ENCODE measurements at regions not wholly inside any gene's neighbourhood (a gene's known extent, or its start where the extent isn't known, plus 50 kb on each side); places are given as distances from the start of the nearest gene placed in this dataset.
A peak's percentile ranks its signal among the peaks of the same experiment; 100 is the strongest.

DNA sequence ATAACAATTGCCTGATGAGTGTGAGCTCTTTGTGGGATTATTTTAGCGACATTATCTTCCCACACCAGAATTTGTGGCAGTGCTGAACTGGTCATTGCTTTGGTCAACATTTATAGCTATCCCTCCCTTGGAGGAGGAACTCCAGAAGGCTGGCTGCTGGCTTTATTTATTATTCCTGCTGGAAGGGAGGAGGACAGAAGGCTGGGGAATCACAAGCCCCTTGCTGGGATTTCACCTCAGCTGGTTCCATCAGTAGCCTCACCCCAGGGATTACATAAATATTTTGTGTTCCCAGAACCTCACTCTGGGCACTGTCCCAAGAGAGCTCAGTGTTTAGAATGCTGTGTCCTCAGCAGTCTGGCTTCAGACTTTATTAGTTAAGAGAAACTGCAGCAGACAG, 102.8 kb upstream of the C1orf21 start:
- DNase-seq: no peak

DNA sequence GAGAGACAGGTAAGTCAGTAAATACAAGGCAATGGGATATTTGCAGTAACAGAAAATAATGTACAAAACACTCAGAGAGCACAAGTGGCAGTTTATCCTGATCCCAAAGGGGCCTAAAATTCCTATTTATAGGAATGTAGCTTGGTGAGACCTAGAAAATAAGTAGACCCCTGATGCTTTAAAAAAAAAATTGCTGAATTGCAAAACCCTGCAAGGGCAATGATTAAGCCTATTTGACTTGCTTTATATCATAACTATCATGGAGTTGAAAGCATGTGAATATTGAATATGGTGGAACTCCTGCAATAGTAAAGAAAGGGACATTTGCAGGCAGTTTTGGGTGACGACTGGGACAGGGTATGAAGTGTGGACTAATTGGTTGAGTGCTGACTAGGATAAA, 101.9 kb upstream of the C1orf21 start:
- DNase-seq: no peak

DNA sequence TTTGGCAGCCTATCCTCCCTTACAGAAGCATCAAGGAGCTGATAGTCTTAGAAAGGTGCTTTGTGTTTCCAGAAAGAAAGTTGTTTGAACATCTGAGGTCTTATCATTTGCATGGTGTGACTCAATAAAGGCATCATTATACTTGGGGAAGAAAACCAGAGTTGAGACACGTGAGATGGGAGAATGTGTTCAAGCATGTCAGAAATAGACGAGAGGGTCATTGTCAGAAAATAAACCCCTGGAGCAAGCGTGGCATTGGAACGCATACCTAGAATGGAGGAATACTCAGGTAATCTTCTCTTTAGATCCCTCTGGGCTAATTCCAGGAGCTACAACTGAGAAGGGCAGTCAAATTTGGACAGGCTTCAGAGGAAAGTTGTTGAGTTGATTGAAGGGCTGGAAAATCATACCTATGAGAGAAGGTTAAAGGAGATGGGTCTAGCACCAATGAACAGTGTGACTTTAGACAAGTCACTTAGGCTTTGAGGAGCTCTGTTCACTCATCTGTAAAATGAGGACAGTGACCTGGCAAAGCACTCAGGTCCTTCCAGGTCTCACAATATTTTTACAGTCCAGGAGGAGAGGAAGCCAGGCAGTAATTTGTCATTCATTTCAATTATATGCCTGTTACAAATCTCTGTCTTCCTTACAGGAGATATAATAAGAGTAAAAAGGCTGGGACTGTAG, 101.3 kb upstream of the C1orf21 start:
- DNase-seq: no peak

DNA sequence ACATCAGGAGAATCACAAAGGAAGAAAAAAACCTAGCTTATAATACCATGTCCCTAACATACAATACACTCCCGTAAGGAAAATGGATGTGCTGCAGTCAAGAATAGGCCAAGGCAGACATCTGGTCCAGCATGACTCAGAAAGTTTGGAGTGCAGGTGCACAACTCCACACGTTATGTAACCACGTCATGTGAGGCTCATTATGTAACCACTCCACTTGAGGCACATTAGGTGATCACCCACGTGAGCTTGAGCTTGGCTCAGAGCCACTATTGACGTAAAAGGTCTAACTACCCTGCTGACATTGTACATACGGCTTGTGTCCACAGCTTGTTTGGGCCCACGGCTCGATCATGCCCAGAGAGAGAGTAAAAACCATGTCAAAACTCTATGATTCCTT, 99.8 kb upstream of the C1orf21 start:
- no peak for DNase-seq

DNA sequence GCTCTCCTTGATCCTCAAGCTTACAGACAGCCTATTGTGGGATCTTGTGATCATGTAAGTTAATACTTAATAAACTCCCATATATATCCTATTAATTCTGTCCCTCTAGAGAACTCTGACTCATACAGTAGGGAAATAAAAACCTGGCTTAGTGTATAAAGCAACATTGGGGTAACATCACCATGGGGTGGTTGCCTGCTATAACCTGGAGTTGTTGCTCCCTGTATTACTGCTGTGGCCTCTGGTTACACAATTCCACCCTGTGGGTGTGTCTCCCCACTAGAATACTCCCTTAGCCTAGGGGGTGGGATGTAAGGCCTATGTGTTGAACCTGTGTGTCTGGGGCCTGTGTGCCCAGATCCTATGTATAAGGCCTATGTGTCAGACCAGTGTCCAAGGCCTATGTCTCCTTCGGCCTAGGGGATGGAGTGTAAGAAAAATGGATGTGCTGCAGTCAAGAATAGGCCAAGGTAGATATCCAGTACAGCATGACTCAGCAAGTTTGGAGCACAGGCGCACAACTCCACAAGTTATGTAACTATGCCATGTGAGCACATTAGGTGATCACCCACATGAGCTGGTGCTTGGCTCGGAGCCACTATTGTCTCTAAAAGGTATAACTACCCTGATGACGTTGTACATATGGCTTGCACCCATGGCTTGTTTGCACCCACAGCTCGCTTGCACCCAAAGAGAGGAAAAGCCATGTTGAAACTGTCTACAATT, 96.8 kb upstream of the C1orf21 start:
- no peak for DNase-seq

DNA sequence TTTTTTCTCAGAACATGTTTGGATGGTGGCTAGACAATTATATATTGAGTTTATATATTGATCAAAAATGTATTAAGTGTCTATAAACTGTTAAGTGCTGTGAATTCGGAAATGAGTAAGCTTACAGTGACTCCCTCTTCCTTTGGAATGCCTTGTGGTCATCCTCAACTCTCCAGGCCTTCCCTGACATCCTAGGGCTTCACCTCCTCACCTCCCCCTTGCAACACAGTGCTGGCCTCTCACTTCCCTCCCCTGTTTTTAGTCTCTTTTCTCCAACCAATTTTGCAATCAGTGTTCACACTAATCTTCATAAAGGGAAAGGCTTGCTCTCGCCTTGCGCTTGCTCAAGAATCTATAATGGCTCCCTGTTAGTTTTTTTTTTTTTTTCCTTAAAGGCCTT, 95.1 kb upstream of the C1orf21 start:
- DNase-seq: no peak

DNA sequence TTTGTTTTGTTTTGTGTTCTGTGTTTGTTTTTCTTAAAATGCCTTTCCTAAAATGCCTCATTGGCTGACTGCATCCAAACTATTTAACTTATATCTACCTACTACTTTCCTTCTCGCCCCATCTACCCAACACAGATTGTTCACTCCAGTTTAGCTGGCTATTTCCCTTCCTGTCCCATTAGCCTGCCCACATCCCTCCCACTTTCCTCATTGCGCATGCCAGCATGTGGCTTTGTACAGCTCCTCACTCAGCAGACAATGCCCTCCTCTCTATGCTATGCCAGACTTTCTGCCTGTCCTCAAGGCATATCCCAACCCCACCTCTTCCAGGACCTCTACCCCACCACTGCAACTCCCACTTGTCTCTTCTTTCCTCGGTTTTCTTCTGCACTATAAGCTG, 94.7 kb upstream of the C1orf21 start:
- peak in 2 of 3 donors; percentile 35 to 36 for DNase-seq

DNA sequence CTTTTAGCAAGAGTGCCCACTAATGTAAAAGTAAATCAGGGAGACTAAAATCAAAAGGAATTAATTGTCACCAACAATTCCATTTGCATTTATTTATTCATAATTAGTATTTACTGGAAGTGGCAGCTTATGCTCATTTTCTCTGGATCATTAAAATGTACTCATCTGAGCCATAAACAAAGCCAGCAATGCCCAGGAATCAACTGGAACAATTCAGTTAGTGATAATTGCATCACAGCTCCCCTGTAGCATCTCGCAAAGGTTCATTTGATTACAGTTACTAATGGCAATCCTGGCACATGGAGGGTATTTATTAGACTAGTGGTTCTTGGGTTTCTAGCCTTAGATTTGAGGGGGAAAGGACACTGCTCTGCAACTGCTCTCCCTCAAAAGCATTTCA, 92.7 kb upstream of the C1orf21 start:
- DNase-seq: no peak

DNA sequence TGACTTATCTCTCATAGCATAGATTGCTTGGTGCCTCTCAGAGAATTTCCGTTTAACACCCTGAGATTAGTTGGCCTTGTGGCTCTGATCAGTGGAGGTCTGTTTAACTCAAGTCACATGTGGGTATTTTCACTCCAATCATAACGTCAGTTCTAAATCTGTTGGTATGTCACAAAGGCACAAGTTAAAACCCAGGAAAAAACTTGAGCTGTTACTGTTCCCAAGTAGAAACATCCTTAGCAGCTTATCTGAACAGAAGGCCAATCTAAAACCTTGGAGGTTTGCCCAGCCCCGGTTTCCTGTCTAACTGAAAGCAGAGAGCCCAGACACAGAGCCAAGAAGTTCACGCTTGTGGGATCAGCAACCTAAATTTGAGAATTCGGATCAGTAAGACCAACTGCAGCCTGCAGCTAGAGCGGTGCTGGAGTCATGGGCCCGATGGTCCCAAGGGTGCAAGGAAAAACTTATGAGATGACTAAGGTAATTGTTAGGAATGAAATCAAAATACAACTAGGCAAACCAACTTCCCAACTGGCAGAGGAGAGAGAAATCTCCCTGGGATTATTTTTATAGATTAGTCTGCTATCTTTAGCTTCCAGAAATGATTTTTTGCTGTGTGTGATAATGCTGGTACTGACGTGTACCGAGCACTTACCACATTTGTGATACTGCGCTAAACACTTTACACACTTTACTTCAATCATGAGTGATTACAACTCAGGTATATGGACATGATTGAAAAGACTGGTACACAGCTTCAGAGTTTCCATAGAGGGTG, 90.2 kb upstream of the C1orf21 start:
- DNase-seq: no peak

DNA sequence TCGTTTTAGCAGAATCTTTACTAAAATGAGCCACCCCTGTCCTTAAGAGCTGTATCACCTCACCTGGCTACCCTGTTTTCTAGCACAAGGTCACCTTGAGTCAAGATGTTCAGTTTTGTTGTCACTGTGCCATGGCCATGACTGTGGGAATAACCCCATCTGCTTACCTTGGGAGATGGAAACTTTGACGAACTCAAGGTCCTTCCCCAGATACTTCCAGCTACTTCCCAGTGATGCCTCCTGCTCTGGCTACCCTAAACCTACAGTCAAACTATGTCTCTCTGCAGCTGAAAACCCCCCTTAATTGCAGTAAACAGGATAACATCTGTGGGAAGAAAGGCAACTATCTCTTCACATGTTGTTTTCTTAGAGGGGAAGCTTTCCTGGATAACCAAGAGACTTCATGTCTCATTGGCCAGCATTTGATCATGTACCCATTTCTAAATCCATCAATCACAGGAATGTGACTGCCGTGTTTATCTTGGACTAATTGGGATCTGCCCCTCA, 89.5 kb upstream of the C1orf21 start:
- DNase-seq: no peak

DNA sequence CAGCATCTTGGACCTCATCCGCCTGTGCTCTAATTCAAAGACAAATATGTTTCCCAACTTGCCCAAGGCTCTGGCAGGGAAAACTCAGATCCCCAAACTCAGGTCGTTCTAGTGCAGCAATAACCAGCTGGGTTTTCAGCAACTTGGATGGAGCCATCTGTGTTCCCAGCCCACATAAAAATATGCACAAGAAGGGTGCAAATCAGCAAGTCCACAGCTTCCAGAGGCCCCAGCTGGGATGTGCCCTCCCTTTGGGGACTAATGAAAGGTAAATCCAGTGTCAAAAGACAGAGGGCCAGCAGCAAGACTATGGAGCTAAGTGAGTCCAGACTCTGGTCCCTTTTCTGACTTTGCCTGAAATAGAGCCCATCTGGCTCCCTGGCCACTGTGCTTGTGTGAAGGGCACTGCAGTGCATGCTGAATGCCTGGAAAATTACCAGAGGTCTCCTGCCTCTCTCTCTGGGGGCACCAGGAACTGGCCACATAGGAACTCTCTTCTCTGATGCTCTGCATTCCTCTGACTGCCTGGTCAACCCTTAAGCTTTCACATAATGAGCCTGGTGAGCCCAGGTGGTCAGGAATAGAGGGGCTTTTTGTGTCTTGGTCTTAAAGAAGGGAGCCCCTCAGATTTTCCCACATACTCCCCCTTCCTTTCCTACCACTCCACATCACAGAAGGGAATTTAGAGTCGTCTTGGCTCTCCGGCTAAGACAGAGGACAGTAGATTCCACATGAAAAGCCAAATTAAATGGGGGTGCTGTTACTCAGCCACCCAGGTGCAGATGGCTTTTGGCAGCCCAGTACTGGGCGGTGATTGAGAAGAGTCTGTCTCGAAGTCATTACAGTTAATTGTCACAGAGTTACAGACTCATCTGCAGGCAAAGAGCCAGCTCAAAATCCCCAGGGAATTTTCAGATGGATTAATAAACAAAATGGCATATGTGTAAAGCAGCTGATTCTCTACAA, 88.1 kb upstream of the C1orf21 start:
- no peak for DNase-seq

DNA sequence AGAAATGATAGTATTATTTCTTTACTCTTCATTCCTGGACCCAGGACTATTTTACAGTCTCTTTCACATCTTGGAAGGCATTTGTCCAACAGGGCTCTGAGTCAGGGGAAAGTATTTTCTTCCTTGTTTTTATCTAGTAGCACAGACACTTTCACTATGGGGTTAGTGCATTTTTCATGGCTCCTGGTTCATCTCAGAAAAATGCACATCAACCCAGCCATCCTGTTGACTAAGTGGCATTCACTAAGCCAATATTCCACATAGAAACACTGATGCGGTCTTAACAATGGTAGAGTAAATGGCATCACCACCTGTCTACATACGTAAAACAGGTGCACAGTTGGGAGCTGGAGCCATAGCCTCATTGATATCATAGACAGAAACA, 87.4 kb upstream of the C1orf21 start:
- DNase-seq: no peak

DNA sequence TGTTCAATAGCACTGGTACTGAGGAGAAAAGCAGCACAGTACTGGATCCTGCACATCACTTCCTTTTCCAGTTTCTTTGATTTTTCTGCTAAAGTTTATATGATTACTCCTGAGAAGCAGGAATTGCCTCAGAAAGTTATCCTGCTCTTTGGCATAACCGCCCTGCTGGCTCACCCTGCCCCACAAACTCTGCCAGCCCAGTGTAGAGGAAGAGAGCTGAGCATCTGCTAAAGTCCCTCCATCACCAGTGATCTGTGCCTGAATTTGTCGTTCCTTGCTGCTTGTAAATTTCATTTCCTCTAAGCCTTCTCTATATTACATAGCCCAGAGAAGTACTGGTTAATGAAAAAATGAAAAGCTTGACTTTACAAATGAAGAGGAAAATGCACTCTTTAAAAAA, 87.0 kb upstream of the C1orf21 start:
- no peak for DNase-seq

DNA sequence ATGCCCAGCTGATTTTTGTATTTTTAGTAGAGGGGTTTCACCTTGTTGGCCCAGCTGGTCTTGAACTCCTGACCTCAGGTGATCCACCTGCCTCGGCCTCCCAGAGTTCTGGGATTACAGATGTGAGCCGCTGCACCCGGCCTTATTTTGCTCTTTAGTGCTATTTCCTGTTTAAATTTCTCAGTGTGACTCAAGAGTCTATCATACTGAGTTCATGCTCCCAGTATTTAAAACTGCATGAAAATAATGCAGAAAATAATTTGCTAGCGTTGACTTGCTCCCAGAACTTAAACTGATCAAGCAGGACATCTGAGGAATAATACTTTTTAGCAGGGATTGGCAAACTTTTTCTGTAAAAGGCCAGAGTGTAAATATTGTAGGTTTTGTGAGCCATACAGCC, 86.4 kb upstream of the C1orf21 start:
- no peak for DNase-seq

DNA sequence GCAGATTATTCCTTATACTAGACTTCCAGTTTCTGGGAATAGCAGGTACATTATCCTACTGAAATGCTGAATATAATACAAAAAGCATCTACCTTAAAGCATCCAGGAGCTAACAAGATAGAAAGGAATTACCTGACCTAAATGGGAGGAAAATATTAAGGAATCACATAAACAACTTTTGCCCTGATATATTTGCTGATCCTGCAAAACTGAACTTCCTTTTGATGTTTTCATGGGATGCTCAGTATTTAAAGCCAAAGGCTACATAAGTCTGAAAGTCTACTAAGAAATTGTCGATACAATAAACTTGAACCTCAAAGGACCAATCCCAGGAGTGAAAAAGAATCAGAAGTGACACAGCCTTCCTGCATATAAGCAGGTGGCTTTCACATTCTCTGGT, 85.6 kb upstream of the C1orf21 start:
- DNase-seq: no peak

DNA sequence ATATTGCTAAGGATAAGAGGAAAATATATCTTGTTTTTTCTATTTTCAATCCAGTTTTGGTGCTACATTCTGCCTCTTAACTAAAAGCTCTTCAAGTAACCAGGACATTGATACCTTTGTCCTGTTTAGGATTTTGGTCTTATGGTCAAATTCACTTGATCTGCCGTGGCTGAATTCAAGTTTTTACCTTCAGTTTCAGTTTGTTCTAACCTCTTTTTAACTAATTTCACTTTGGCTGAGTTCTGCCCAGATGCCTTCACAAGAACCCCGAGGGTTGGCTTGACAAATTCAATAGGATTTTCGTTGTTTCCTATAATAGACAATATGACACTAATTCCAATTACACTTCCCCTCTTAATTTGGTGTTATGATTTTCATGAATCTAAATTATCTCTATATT, 84.5 kb upstream of the C1orf21 start:
- DNase-seq: no peak

DNA sequence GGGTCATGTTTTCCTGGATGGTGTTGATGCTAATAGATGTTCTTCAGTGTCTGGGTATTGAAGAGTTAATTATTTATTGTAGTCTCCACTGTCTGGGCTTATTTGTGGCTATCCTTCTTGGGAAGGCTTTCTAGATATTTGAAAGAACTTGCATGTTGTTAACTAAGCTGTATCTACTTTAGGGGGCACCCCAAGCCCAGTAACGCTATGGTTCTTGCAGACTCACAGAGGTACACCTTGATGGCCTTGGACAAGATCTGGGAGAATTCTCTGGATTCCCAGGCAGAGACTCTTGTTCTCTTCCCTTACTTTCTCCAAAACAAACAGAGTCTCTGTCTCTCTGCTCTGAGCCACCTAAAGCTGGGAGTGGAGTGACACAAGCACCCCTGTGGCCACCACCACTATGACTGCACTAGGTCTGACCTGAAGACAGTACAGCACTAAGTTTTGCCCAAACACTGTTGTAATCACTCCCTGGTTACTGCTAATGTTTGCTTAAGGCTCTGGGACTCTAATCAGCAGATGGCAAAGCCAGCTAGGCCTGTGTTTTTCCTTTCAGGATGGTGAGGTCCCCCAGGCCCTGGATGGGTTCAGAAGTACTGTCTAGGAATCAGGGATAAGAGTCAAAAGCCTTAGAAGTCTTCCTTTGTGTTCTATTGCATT, 76.5 kb upstream of the C1orf21 start:
- DNase-seq: no peak

DNA sequence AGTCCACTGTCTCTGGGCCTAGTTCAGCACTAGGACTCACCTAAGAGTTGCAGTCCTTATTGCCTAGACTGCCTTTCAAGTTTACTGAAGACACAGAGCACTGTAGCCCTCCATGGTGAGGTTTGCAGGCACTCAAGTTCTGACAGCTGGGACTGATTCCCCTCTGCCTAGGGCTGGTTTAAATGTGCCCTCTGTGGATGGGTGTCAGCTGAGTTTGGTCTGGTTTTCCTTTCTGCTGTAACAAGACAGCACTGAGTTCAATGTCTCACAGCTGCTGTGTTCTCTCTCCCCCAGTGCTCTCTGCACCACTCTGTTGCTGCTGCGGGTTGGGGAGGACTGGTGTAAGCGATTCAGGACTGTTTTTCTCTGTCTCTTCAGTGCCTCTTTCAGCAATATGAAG, 75.2 kb upstream of the C1orf21 start:
- DNase-seq: no peak

DNA sequence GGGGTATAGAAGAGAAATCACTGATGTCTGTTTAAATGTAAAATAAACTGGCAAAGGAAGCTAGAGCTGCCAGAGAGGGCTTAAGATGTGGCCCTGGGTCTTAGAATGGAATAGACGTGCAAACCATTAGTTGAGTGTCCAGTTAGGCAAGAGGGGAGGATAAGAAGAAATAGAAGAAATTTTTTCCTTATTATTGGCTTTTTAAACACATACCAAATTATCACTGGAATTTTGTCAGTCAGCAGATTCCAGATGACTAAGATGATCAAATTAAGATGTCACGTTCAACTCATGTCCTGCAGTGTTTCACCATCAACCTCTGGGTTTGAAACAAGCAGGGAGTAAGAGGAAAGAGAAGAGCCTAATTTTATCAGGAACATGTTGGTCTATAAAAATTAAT, 71.6 kb upstream of the C1orf21 start:
- no peak for DNase-seq

DNA sequence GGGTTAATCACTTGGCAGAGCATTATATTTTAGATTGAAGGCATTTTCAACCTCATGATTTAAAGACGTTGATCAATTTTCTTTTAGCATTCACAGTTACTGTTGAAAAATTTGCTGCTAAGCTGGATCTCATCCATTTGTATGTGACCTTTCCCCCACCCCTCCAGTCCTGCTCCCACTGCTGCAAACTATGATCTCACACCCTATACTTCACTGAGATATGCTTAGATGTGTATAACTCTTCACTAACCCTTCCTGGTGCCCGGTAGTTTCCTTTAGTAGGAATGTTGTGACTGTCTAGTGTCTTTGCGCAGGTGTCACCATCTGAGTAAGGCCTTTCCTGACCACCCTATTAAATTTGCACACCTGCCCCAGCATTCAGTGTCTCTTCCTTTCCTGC, 67.0 kb upstream of the C1orf21 start:
- DNase-seq: no peak

DNA sequence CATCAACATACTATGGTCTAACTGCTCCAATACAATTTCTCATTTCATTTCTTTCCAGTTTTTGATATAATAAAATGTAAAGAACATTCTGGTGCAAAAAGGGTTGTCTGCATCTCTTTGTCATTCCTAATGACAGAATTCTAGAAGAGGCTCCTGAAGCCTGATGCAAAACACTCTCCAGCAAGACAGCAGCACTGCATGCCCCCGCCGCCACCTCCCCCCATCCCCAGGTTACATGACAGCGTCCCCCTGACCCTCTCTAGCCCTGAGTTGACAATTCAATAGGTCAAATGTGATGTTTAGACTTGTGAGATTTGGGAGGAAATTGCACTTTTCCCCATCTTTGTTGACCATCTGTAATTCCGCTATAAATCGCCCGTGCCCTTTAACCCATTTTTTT, 64.6 kb upstream of the C1orf21 start:
- DNase-seq: no peak

DNA sequence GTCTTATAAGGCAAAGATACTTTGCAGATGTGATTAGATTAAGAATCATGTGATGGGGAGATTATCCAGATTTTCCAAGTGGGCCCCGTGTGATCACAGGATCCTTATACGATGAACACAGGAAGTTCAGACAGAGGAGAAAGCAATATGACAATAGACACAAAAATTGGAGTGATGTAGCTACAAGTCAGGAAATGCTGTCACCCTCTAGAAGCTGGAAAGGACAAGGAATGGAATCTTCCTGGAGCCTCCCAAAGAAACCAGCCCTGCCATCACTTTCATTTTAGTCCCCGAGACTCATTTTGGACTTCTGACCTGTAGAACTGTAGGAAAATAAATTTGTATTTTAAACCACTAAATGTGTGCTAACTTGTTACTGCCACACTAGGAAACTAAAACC, 61.9 kb upstream of the C1orf21 start:
- no peak for DNase-seq

All from suppressor macrophage treated with lipopolysaccharide for 1 hour (primary cell).